Natural killer cell treated with Interleukin-12 subunit alpha and Interleukin-12 subunit beta and Interleukin-15 and Interleukin-18, amount 100 ng/mL, for 72 hours (primary cell): ENCODE measurements at regions not wholly inside any gene's neighbourhood (a gene's known extent, or its start where the extent isn't known, plus 50 kb on each side); places are given as distances from the start of the nearest gene placed in this dataset.
"Not testable (repeated sequence)": the region's sequence is repeated elsewhere in the genome, so short reads cannot be mapped to it uniquely, and the experiment has no call there.

Experiments
- ATAC-seq, 2 donors: fragments of 150-1000 bp; cut with Tn5 transposase in 1 of 2; sonication (Bioruptor Pico), chemical (Tn5 transposase) in 1 of 2; 2 replicates each; pipeline ENCODE4 v1.10.0; 2021
- DNase-seq: peaks from one replicate; pipeline ENCODE4 v3.0.0; 2022; ENCODE audit warnings: low spot score
- H3K27ac Mint-ChIP-seq, 2 donors: 1 replicate in 1 of 2; 2 replicates in 1 of 2; pipeline ENCODE4 v1.8.0; 2022; ENCODE audit warnings: mixed read lengths in 2 of 2, mild to moderate bottlenecking in 1 of 2, moderate library complexity in 1 of 2
- H3K27me3 Mint-ChIP-seq, 2 donors: 1 replicate in 1 of 2; 2 replicates in 1 of 2; pipeline ENCODE4 v1.8.0; 2022; ENCODE audit warnings: mixed read lengths in 2 of 2
- H3K36me3 Mint-ChIP-seq: one replicate; pipeline ENCODE4 v1.8.0; 2022; ENCODE audit warnings: mixed read lengths
- H3K4me1 Mint-ChIP-seq, 2 donors: 1 replicate in 1 of 2; 2 replicates in 1 of 2; pipeline ENCODE4 v1.8.0; 2022; ENCODE audit warnings: low read depth in 2 of 2, mixed read lengths in 2 of 2, mild to moderate bottlenecking in 1 of 2
- H3K4me3 Mint-ChIP-seq: one replicate; pipeline ENCODE4 v1.8.0; 2022; ENCODE audit warnings: mixed read lengths
- H3K9me3 Mint-ChIP-seq: 2 replicates; pipeline ENCODE4 v1.8.0; 2022; ENCODE audit warnings: mixed read lengths

- H3K27ac Mint-ChIP-seq, result no peak overlapping the region
Observed at GRCh38 chr4:66795724-66796123, 749.6 kb downstream of the CENPC start.

GRCh38 chr4:66794390-66795034 lies 750.8 kb downstream of the CENPC start:
- no peak overlapping the region for H3K27ac Mint-ChIP-seq
- ATAC-seq (no peak), DNase-seq (no peak)
- no peaks in the 10 kb centered on the region for H3K36me3 Mint-ChIP-seq
- no peaks in the 10 kb centered on the region for H3K27me3 Mint-ChIP-seq
- H3K4me1 Mint-ChIP-seq, result no peaks in the 10 kb centered on the region
- H3K9me3 Mint-ChIP-seq, result peaks cover 12% of the 10 kb centered on the region
- H3K4me3 Mint-ChIP-seq, result no peak overlapping the region

More at GRCh38 chr4:66795724-66796123, 749.6 kb downstream of the CENPC start:
- DNase-seq, result no peak
- ATAC-seq, result no peak
- peaks cover 12% of the 10 kb centered on the region for H3K9me3 Mint-ChIP-seq
- H3K27me3 Mint-ChIP-seq, result no peaks in the 10 kb centered on the region
- no peaks in the 10 kb centered on the region for H3K4me1 Mint-ChIP-seq
- H3K4me3 Mint-ChIP-seq, result no peak overlapping the region
- no peaks in the 10 kb centered on the region for H3K36me3 Mint-ChIP-seq

DNA sequence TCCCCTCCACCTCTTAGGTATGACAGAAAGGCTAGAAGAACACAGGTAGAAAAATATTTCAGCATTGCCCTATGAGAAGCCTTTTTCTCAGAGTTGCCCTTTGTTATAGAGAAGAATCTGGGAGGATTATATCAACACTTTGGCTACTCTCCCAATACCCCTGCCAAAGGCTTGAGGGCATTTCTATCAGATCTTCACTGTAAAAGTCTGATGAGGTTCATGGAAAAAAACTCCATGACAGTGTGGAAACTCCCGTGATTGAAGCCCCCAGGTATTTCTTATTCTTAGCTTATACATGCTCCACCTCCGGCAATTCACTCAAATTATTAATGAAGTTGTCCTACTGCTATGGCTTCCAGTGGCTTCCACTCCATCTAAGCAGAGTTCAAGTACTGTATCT lies 753.6 kb downstream of the CENPC start:
- no peak for DNase-seq
- ATAC-seq, result no peak
- Mint-ChIP-seq H3K36me3 (no peaks in the 10 kb centered on the region), H3K4me3 (no peak overlapping the region), H3K4me1 (no peaks in the 10 kb centered on the region), H3K27ac (no peak overlapping the region), H3K9me3 (peaks cover 12% of the 10 kb centered on the region), H3K27me3 (no peaks in the 10 kb centered on the region)

DNA sequence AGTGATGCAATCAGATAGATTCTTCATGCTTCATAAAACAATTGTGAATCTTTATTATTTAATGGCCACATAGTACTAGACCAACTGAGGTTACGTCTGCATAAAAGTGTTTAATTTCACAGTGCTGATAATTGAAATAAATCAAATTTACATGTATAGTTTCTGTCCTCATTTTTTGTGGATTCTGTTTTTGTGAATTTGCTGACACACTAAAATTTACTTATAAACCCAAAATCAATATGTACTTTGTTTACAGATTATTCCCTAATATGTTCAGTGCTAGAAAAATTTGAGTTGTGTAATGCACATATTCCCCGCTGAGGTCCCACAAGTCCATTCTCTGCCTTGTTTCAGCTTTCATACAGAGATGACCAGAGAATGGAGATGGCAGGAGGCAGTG lies 759.8 kb downstream of the CENPC start:
- DNase-seq (no peak), ATAC-seq (no peak)
- Mint-ChIP-seq H3K27ac (no peak overlapping the region), H3K36me3 (no peaks in the 10 kb centered on the region), H3K4me3 (no peak overlapping the region), H3K27me3 (no peaks in the 10 kb centered on the region), H3K4me1 (no peaks in the 10 kb centered on the region), H3K9me3 (peaks cover 4% of the 10 kb centered on the region)

GRCh38 chr4:66782751-66783150 lies 762.6 kb downstream of the CENPC start:
- not testable (repeated sequence) for H3K27me3 Mint-ChIP-seq, H3K4me3 Mint-ChIP-seq, DNase-seq, H3K4me1 Mint-ChIP-seq, H3K36me3 Mint-ChIP-seq, H3K27ac Mint-ChIP-seq, ATAC-seq
- H3K9me3 Mint-ChIP-seq, result peaks cover 12% of the 10 kb centered on the region

- H3K9me3 Mint-ChIP-seq, result peaks cover 12% of the 10 kb centered on the region
Observed at GRCh38 chr4:66777097-66777496, 768.2 kb downstream of the CENPC start.

GRCh38 chr4:66769441-66769840 lies 775.9 kb downstream of the CENPC start:
- H3K4me1 Mint-ChIP-seq, result no peaks in the 10 kb centered on the region
- ATAC-seq (no peak), DNase-seq (no peak)
- no peak overlapping the region for H3K4me3 Mint-ChIP-seq
- no peak overlapping the region for H3K27ac Mint-ChIP-seq
- no peaks in the 10 kb centered on the region for H3K27me3 Mint-ChIP-seq
- peaks cover 6% of the 10 kb centered on the region for H3K36me3 Mint-ChIP-seq
- H3K9me3 Mint-ChIP-seq, result peaks cover 21% of the 10 kb centered on the region

More at GRCh38 chr4:66777097-66777496, 768.2 kb downstream of the CENPC start:
- no peak for ATAC-seq
- H3K4me1 Mint-ChIP-seq, result no peaks in the 10 kb centered on the region
- H3K27ac Mint-ChIP-seq, result no peak overlapping the region
- no peaks in the 10 kb centered on the region for H3K36me3 Mint-ChIP-seq
- no peak overlapping the region for H3K4me3 Mint-ChIP-seq
- no peak for DNase-seq
- no peaks in the 10 kb centered on the region for H3K27me3 Mint-ChIP-seq

DNA sequence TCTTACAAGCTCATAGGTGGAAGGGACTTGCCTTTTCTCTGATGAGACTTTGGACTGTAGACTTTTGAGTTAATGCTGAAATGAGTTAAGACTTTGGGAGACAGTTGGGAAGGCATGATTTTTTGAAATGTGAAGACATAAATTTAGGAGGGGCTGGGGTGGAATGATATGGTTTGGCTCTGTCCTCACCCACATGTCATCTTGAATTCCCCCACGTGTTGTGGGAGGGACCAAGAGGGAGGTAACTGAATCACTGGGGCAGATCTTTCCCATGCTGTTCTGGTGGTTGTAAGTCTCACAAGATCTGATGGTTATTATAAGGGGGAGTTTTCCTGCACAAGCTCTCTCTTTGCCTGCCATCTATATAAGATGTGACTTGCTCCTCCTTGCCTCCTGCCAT lies 777.9 kb downstream of the CENPC start:
- peaks cover 28% of the 10 kb centered on the region for H3K9me3 Mint-ChIP-seq
- DNase-seq (no peak), ATAC-seq (no peak)
- H3K27me3 Mint-ChIP-seq, result no peaks in the 10 kb centered on the region
- H3K4me1 Mint-ChIP-seq, result no peaks in the 10 kb centered on the region
- H3K4me3 Mint-ChIP-seq, result no peak overlapping the region
- H3K36me3 Mint-ChIP-seq, result peaks cover 6% of the 10 kb centered on the region
- no peak overlapping the region for H3K27ac Mint-ChIP-seq

- Mint-ChIP-seq H3K9me3 (peaks cover 24% of the 10 kb centered on the region), H3K36me3 (peaks cover 6% of the 10 kb centered on the region), H3K4me3 (no peak overlapping the region), H3K27me3 (no peaks in the 10 kb centered on the region), H3K27ac (no peak overlapping the region), H3K4me1 (no peaks in the 10 kb centered on the region)
- ATAC-seq (no peak), DNase-seq (no peak)
Observed at GRCh38 chr4:66766557-66766956, 778.7 kb downstream of the CENPC start.

GRCh38 chr4:66750273-66750672 lies 795.0 kb downstream of the CENPC start:
- H3K9me3 Mint-ChIP-seq, result peaks cover 7% of the 10 kb centered on the region
- DNase-seq, result no peak
- H3K4me1 Mint-ChIP-seq, result no peaks in the 10 kb centered on the region
- no peak overlapping the region for H3K27ac Mint-ChIP-seq
- no peak overlapping the region for H3K4me3 Mint-ChIP-seq
- H3K36me3 Mint-ChIP-seq, result no peaks in the 10 kb centered on the region
- H3K27me3 Mint-ChIP-seq, result no peaks in the 10 kb centered on the region
- ATAC-seq, result no peak

- DNase-seq, H3K27ac Mint-ChIP-seq, H3K36me3 Mint-ChIP-seq, ATAC-seq, H3K4me1 Mint-ChIP-seq, H3K4me3 Mint-ChIP-seq, H3K27me3 Mint-ChIP-seq: not testable (repeated sequence)
- H3K9me3 Mint-ChIP-seq, result peaks cover 13% of the 10 kb centered on the region
Observed at GRCh38 chr4:66746918-66747317, 798.4 kb downstream of the CENPC start.

DNA sequence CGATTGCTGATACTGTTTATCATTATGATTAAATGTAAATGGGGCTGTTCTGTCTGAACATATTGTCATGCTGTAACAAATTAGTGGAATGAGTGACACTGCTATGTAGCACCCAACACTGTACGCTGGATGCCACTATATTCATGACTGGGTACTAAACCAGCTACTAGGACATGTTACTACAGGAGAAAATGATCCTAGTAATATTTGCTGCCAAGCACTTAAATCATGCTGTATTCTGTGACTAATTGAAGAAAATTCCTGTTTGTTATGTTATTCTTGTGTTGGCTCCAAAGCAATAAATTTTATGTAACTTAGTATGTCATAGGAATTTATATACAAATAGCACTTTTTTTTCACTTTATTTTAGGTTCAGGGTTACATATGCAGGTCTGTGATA lies 804.2 kb downstream of the CENPC start:
- Mint-ChIP-seq H3K27ac (no peak overlapping the region), H3K27me3 (no peaks in the 10 kb centered on the region), H3K36me3 (peaks cover 6% of the 10 kb centered on the region), H3K4me1 (no peaks in the 10 kb centered on the region), H3K9me3 (peaks cover 10% of the 10 kb centered on the region), H3K4me3 (no peak overlapping the region)
- ATAC-seq (no peak), DNase-seq (no peak)

DNA sequence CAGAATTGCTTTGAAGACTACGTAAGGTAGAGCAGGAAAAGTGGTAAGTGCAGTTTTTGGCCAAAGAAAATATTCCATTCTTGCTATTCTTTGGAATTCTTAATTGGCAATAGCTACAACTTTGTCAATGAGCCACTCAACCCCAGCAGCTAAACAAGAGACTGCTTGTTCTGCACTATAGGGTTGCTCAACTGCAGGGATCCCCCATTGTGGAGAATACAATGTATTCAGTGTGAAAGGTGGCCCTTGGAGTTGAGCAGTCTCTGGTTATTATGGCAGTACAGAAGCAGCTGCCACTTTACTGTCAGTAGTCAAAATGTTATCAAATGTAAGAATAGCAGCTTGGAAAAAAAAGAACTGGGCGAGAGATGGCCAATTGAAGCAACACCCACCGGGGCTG lies 808.7 kb downstream of the CENPC start:
- no peak for ATAC-seq
- no peak overlapping the region for H3K27ac Mint-ChIP-seq
- no peaks in the 10 kb centered on the region for H3K4me1 Mint-ChIP-seq
- DNase-seq, result no peak
- no peaks in the 10 kb centered on the region for H3K36me3 Mint-ChIP-seq
- no peaks in the 10 kb centered on the region for H3K27me3 Mint-ChIP-seq
- H3K4me3 Mint-ChIP-seq, result no peak overlapping the region
- peaks cover 11% of the 10 kb centered on the region for H3K9me3 Mint-ChIP-seq

DNA sequence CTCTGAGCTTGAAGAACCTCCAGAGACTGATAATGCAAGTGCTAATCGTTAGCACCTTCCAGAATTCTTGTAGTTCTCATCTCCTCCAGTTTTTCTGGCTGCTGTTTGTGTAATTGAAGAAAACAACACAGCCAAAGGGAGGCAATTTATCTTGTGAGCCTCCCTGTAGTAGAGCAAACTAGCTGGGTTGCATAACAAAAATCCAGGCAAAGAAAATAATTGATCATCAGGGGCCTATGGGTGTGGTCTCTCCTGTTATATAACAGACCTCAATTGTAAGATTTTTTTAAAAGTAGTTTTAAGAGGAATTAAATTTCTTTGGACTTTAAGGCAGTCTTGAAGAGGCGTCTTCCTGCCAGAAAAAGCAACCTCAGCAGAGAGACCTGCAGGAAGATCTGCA lies 817.0 kb downstream of the CENPC start:
- ATAC-seq, result no peak
- no peak for DNase-seq
- Mint-ChIP-seq H3K36me3 (no peaks in the 10 kb centered on the region), H3K4me3 (no peak overlapping the region), H3K9me3 (peaks cover 12% of the 10 kb centered on the region), H3K27ac (no peak overlapping the region), H3K4me1 (no peaks in the 10 kb centered on the region), H3K27me3 (no peaks in the 10 kb centered on the region)

DNA sequence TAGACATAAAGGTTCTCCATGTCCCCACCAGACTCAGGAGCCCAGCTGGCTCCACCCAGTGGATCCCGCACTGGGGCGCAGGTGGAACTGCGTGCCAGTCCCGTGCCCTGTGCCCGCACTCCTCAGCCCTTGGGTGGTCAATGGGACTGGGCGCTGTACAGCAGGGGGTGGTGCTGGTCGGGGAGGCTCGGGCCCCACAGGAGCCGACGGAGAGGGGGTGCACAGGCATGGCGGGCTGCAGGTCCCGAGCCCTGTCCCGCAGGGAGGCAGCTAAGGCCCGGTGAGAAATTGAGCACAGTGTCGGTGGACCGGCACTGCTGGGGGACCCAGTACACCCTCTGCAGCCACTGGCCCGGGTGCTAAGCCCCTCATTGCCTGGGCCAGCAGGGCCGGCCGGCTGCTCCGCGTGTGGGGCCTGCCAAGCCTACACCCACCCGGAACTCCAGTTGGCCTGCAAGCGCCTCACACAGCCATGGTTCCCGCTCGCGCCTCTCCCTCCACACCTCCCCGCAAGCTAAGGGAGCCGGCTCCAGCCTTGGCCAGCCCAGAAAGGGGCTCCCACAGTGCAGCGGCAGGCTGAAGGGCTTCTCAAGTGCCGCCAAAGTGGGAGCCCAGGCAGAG lies 832.9 kb downstream of the CENPC start:
- H3K27ac Mint-ChIP-seq, DNase-seq, H3K36me3 Mint-ChIP-seq, H3K4me1 Mint-ChIP-seq, H3K4me3 Mint-ChIP-seq, H3K27me3 Mint-ChIP-seq, ATAC-seq: not testable (repeated sequence)
- peaks cover 19% of the 10 kb centered on the region for H3K9me3 Mint-ChIP-seq
